ENCODE measurements at regions not wholly inside any gene's neighbourhood (a gene's known extent, or its start where the extent isn't known, plus 50 kb on each side); places are given as distances from the start of the nearest gene placed in this dataset.
"Not testable (repeated sequence)": the region's sequence is repeated elsewhere in the genome, so short reads cannot be mapped to it uniquely, and the experiment has no call there.

DNA sequence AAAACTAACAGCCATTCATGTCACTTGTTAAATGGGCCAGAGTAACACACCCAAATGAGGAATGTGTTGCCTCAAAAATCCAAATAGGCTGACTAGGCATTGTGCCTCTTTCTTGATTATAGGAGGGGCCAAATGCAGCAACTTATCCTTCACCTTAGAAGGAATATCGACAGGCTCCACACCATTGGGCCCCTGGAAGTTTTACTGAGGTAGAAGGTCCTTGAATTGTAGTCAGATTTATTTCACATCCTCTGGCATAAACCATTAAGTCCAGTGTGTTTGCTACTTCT lies 85.2 kb upstream of the CYRIA start:
- 0% methylated on average over 1 of the region's 1 CpG for WGBS (ENCODE audit: insufficient coverage, insufficient replicate concordance, low lambda C conversion rate, missing lambda C conversion rate)

DNA sequence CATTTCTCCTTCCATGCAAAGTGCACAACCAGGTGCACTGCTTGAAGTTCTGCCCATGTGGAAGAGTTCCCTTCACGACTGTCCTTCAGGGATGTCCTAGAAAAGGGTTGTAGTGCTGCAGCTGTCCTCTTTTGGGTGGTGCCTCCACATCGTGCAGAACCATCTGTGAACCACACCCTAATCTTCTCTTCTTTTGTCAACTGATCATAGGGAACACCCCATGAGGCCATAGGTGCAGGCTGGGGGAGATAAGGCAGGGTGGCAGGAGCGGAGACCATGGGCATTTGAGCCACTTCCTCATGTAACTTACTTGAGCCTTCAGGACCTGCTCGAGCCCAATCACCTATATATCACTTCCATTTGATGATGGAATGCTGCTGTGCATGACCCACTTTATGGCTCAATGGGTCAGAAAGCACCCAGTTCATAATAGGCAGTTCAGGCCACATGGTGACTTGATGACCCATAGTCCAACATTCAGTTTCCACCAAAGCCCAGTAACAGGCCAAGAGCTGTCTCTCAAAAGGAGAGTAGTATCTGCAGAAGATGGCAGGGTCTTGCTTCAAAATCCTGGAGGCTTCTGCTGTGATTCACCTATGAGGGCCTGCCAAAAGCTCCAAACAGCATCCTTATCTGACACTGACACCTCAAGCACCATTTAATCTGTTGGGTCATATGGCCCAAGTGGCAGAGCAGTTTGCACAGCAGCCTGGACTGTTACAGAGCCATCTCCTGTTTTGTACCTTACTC lies 84.7 kb upstream of the CYRIA start:
- ATAC-seq (no peak), FAIRE-seq (no peak)
- H4K20me1 ChIP-seq (ENCODE audit: control insufficient read depth, insufficient read depth) = no peaks in the 10 kb centered on the region
- no peak for TF ChIP-seq MYC (IDR thresholded peaks at IDR 0.05; ENCODE audit: insufficient read depth, insufficient read length, insufficient replicate concordance, low read length, severe bottlenecking)
- TF ChIP-seq SMAD5 (IDR thresholded peaks at IDR 0.05; ENCODE audit: low read depth) = no peak
- TF ChIP-seq, protein P1, sequence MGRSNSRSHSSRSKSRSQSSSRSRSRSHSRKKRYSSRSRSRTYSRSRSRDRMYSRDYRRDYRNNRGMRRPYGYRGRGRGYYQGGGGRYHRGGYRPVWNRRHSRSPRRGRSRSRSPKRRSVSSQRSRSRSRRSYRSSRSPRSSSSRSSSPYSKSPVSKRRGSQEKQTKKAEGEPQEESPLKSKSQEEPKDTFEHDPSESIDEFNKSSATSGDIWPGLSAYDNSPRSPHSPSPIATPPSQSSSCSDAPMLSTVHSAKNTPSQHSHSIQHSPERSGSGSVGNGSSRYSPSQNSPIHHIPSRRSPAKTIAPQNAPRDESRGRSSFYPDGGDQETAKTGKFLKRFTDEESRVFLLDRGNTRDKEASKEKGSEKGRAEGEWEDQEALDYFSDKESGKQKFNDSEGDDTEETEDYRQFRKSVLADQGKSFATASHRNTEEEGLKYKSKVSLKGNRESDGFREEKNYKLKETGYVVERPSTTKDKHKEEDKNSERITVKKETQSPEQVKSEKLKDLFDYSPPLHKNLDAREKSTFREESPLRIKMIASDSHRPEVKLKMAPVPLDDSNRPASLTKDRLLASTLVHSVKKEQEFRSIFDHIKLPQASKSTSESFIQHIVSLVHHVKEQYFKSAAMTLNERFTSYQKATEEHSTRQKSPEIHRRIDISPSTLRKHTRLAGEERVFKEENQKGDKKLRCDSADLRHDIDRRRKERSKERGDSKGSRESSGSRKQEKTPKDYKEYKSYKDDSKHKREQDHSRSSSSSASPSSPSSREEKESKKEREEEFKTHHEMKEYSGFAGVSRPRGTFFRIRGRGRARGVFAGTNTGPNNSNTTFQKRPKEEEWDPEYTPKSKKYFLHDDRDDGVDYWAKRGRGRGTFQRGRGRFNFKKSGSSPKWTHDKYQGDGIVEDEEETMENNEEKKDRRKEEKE (IDR thresholded peaks at IDR 0.05) = no peak
- TF ChIP-seq IRF4 (IDR thresholded peaks at IDR 0.05; ENCODE audit: low read depth, low read length) = no peak
- TF ChIP-seq, protein P2, sequence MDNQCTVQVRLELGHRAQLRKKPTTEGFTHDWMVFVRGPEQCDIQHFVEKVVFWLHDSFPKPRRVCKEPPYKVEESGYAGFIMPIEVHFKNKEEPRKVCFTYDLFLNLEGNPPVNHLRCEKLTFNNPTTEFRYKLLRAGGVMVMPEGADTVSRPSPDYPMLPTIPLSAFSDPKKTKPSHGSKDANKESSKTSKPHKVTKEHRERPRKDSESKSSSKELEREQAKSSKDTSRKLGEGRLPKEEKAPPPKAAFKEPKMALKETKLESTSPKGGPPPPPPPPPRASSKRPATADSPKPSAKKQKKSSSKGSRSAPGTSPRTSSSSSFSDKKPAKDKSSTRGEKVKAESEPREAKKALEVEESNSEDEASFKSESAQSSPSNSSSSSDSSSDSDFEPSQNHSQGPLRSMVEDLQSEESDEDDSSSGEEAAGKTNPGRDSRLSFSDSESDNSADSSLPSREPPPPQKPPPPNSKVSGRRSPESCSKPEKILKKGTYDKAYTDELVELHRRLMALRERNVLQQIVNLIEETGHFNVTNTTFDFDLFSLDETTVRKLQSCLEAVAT (IDR thresholded peaks at IDR 0.05) = no peak
- no peak for TF ChIP-seq POLR2AphosphoS2 (IDR thresholded peaks at IDR 0.05; ENCODE audit: low read depth, low read length)
- TF ChIP-seq STAT3 (IDR thresholded peaks at IDR 0.05; ENCODE audit: low read depth, low read length) = no peak
- TF ChIP-seq, protein P3, sequence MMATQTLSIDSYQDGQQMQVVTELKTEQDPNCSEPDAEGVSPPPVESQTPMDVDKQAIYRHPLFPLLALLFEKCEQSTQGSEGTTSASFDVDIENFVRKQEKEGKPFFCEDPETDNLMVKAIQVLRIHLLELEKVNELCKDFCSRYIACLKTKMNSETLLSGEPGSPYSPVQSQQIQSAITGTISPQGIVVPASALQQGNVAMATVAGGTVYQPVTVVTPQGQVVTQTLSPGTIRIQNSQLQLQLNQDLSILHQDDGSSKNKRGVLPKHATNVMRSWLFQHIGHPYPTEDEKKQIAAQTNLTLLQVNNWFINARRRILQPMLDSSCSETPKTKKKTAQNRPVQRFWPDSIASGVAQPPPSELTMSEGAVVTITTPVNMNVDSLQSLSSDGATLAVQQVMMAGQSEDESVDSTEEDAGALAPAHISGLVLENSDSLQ (IDR thresholded peaks at IDR 0.05) = no peak
- TF ChIP-seq TAF1 (IDR thresholded peaks at IDR 0.05; ENCODE audit: borderline replicate concordance, low read depth, low read length) = no peak
- TF ChIP-seq POU2F2 (IDR thresholded peaks at IDR 0.05; ENCODE audit: borderline replicate concordance, low read depth, low read length) = no peak
- TF ChIP-seq FOS (IDR thresholded peaks at IDR 0.05; ENCODE audit: borderline replicate concordance, extremely low read depth, insufficient read length) = no peak

More for the DNA sequence above, 85.2 kb upstream of the CYRIA start:
- ChIA-PET CTCF (interaction anchor here (7.7 kb wide), 1 partner anchor 138 kb away, joined by 109 read pairs; no protein-coding TSS in a partner anchor), SMC1A (ENCODE audit: uncharacterized antibody, unreplicated experiment) (interaction anchor here (1.3 to 1.4 kb wide), 2 partner anchors 138 to 146 kb away, joined by 3 to 4 read pairs; no protein-coding TSS in a partner anchor)
- H3K9me3 ChIP-seq (replicated peaks; ENCODE audit: control insufficient read depth, insufficient read depth, low read length); POLR2A ChIA-PET; H3K4me2 ChIP-seq (ENCODE audit: control insufficient read depth, insufficient read depth); H3K36me3 ChIP-seq (ENCODE audit: control insufficient read depth in 2 of 2, insufficient read depth in 2 of 2, low read length in 1 of 2); ATAC-seq; BruUV-seq (replicated peaks); intact Hi-C loops (cut with micrococcal nuclease; ENCODE audit: unreplicated experiment); H3K4me1 ChIP-seq (ENCODE audit: control insufficient read depth, insufficient read depth, low read length); H2AFZ ChIP-seq (ENCODE audit: control insufficient read depth, low read depth, low read length); H4K20me1 ChIP-seq (ENCODE audit: control insufficient read depth, insufficient read depth); H3K9ac ChIP-seq (ENCODE audit: control insufficient read depth, insufficient read depth, low read length); H3K4me3 ChIP-seq; RAD21 ChIA-PET (ENCODE audit: unreplicated experiment); FAIRE-seq; H3K27me3 ChIP-seq (replicated peaks in 1 of 2; ENCODE audit: control insufficient read depth in 2 of 2, insufficient read depth in 2 of 2, low read length in 1 of 2); H3K27ac ChIP-seq (ENCODE audit: control insufficient read depth, insufficient read depth); DNase-seq (ENCODE audit: low read depth, low spot score); H3K79me2 ChIP-seq (ENCODE audit: control insufficient read depth, insufficient read depth, low read length): not testable (repeated sequence)
- in situ Hi-C loops (cut with MboI) = loop anchor here (10.0 to 25.0 kb wide), 2 partner anchors 814 to 1106 kb away; partner anchors contain the start of gene MYCN

More for the DNA sequence above, 84.7 kb upstream of the CYRIA start:
- no TSS peak for BruUV-seq (replicated peaks)
- WGBS (ENCODE audit: insufficient coverage, insufficient replicate concordance, low lambda C conversion rate, missing lambda C conversion rate) = 7% methylated on average over 4 of the region's 4 CpGs
- Histone ChIP-seq H3K4me1 (ENCODE audit: control insufficient read depth, insufficient read depth, low read length) (no peaks in the 10 kb centered on the region), H2AFZ (ENCODE audit: control insufficient read depth, low read depth, low read length) (no peak overlapping the region), H3K9me3 (replicated peaks; ENCODE audit: control insufficient read depth, insufficient read depth, low read length) (no peaks in the 10 kb centered on the region), H3K4me3 (no peak overlapping the region), H3K79me2 (ENCODE audit: control insufficient read depth, insufficient read depth, low read length) (no peaks in the 10 kb centered on the region), H3K27ac (ENCODE audit: control insufficient read depth, insufficient read depth) (no peak overlapping the region), H3K4me2 (ENCODE audit: control insufficient read depth, insufficient read depth) (no peak overlapping the region), H3K36me3 (ENCODE audit: control insufficient read depth in 2 of 2, insufficient read depth in 2 of 2, low read length in 1 of 2) (no peaks in the 10 kb centered on the region), H3K27me3 (replicated peaks in 1 of 2; ENCODE audit: control insufficient read depth in 2 of 2, insufficient read depth in 2 of 2, low read length in 1 of 2) (peaks cover 0 to 4% of the 10 kb centered on the region in 2 experiments; a peak in 2 of 4 replicates), H3K9ac (ENCODE audit: control insufficient read depth, insufficient read depth, low read length) (no peak overlapping the region)
- in situ Hi-C loops (cut with MboI) = loop anchor here (10.0 to 25.0 kb wide), 2 partner anchors 813 to 1106 kb away; partner anchors contain the start of gene MYCN
- CTCF ChIA-PET = no interaction called here
- RAD21 ChIA-PET (ENCODE audit: unreplicated experiment) = no interaction called here
- no peak for DNase-seq (ENCODE audit: low read depth, low spot score)
- SMC1A ChIA-PET (ENCODE audit: uncharacterized antibody, unreplicated experiment) = interaction anchor here (1.4 kb wide), 1 partner anchor 146 kb away, joined by 3 read pairs; no protein-coding TSS in a partner anchor
- intact Hi-C loops (cut with micrococcal nuclease; ENCODE audit: unreplicated experiment) = no loop called here
- POLR2A ChIA-PET = no interaction called here
